HG03060 (cell line): ENCODE measurements at regions not wholly inside any gene's neighbourhood (a gene's known extent, or its start where the extent isn't known, plus 50 kb on each side); places are given as distances from the start of the nearest gene placed in this dataset.
"Not testable (repeated sequence)": the region's sequence is repeated elsewhere in the genome, so short reads cannot be mapped to it uniquely, and the experiment has no call there.

Experiments
- ATAC-seq: cut with Tn5 transposase; IDR thresholded peaks from one replicate; pipeline ENCODE4 v1.9.1; 2021; ENCODE audit warnings: low read depth, moderate number of reproducible peaks; ENCODE audit not compliant: unreplicated experiment

GRCh38 chr9:62655705-62656104 is 1465.9 kb downstream of the SPATA31A7 start:
- ATAC-seq, result not testable (repeated sequence)

GRCh38 chr9:62662733-62663507 is 1473.1 kb downstream of the SPATA31A7 start:
- ATAC-seq, result not testable (repeated sequence)

GRCh38 chr9:62663512-62663911 is 1473.7 kb downstream of the SPATA31A7 start:
- ATAC-seq, result not testable (repeated sequence)

GRCh38 chr9:62667137-62667824 is 1477.4 kb downstream of the SPATA31A7 start:
- ATAC-seq, result not testable (repeated sequence)

- ATAC-seq, result not testable (repeated sequence)
Observed at GRCh38 chr9:62677016-62677415, 1487.2 kb downstream of the SPATA31A7 start.

GRCh38 chr9:62678336-62678735 is 1488.5 kb downstream of the SPATA31A7 start:
- peak; percentile 76 for ATAC-seq

GRCh38 chr9:62679020-62679419 is 1489.2 kb downstream of the SPATA31A7 start:
- not testable (repeated sequence) for ATAC-seq

- peak; percentile 58 for ATAC-seq
Observed at GRCh38 chr9:62684833-62685647, 1495.2 kb downstream of the SPATA31A7 start.

- not testable (repeated sequence) for ATAC-seq
Observed at GRCh38 chr9:62686313-62686712, 1496.5 kb downstream of the SPATA31A7 start.

- ATAC-seq, result not testable (repeated sequence)
Observed at GRCh38 chr9:62693019-62693418, 1503.2 kb downstream of the SPATA31A7 start.

- ATAC-seq, result not testable (repeated sequence)
Observed at GRCh38 chr9:62711317-62711716, 1521.5 kb downstream of the SPATA31A7 start.

GRCh38 chr9:62725580-62725979 is 1535.7 kb downstream of the SPATA31A7 start:
- ATAC-seq, result not testable (repeated sequence)

GRCh38 chr9:62730229-62731000 is 1540.6 kb downstream of the SPATA31A7 start:
- ATAC-seq, result peak; percentile 95

- not testable (repeated sequence) for ATAC-seq
Observed at GRCh38 chr9:62731015-62731414, 1541.2 kb downstream of the SPATA31A7 start.

- not testable (repeated sequence) for ATAC-seq
Observed at GRCh38 chr9:62737004-62737606, 1547.3 kb downstream of the SPATA31A7 start.

GRCh38 chr9:62737915-62738314 is 1548.1 kb downstream of the SPATA31A7 start:
- not testable (repeated sequence) for ATAC-seq

GRCh38 chr9:62745774-62746529 is 1556.1 kb downstream of the SPATA31A7 start:
- not testable (repeated sequence) for ATAC-seq
